IMR-90 (cell line): ENCODE measurements at regions not wholly inside any gene's neighbourhood (a gene's known extent, or its start where the extent isn't known, plus 50 kb on each side); places are given as distances from the start of the nearest gene placed in this dataset.

Experiments used
- ATAC-seq: fragments of 200-7000 bp; cut with Tn5 transposase; 2 replicates; pipeline ENCODE4 v1.9.1; 2020; ENCODE audit warnings: low read depth, mild to moderate bottlenecking, moderate library complexity
- BruUV-seq: library from RNA; stranded (reverse); fragments of 400-500 nt; replicated peaks from 2 replicates; lab custom pipeline; 2021; lab: Mats Ljungman, UMichigan
- CTCF ChIA-PET: fragments of 300-600 bp; formaldehyde crosslinking; extraction: SDS; loops from one replicate; lab custom pipeline; 2021; ENCODE audit warnings: antibody characterized with exemption; lab: Yijun Ruan, JAX
- POLR2A ChIA-PET: fragments of 300-600 bp; sonication (Branson Sonifier 250); formaldehyde crosslinking; loops from one replicate; lab custom pipeline; 2022; ENCODE audit warnings: antibody characterized with exemption; ENCODE audit not compliant: unreplicated experiment; lab: Charles Lee
- DNase-seq: peaks from one replicate; pipeline ENCODE4 v3.0.0; 2013
- H2AFZ ChIP-seq: replicated peaks from 2 replicates; pipeline ENCODE3; 2013; ENCODE audit warnings: low read length, mild to moderate bottlenecking; ENCODE audit not compliant: poor library complexity
- H2AK5ac ChIP-seq: 2 replicates; pipeline ENCODE4 v1.6.1; 2013; ENCODE audit warnings: low read depth, low read length, inconsistent platforms
- H2AK9ac ChIP-seq: replicated peaks from 2 replicates; pipeline ENCODE3; 2013; ENCODE audit warnings: mild to moderate bottlenecking, low read depth, low read length, moderate library complexity; ENCODE audit not compliant: poor library complexity
- H2BK120ac ChIP-seq: 2 replicates; pipeline ENCODE4 v1.6.1; 2013; ENCODE audit warnings: low read depth, low read length, inconsistent platforms
- H2BK15ac ChIP-seq: 3 replicates; pipeline ENCODE4 v1.6.1; 2013; ENCODE audit warnings: low read depth, low read length, inconsistent platforms
- H2BK20ac ChIP-seq: 2 replicates; pipeline ENCODE4 v1.6.1; 2013; ENCODE audit warnings: low read depth, mild to moderate bottlenecking, inconsistent platforms, low read length, moderate library complexity
- H2BK5ac ChIP-seq: 2 replicates; pipeline ENCODE4 v1.6.1; 2013; ENCODE audit warnings: mild to moderate bottlenecking, low read depth, low read length, inconsistent platforms; ENCODE audit not compliant: poor library complexity, severe bottlenecking
- H3K14ac ChIP-seq: replicated peaks from 2 replicates; pipeline ENCODE4 v1.6.1; 2013; ENCODE audit warnings: low read depth, low read length, inconsistent platforms
- H3K18ac ChIP-seq: 2 replicates; pipeline ENCODE4 v1.6.1; 2013; ENCODE audit warnings: low read depth, low read length, control low read depth
- H3K23ac ChIP-seq: 2 replicates; pipeline ENCODE4 v1.6.1; 2013; ENCODE audit warnings: low read depth, low read length, inconsistent platforms
- H3K27ac ChIP-seq: 2 replicates; pipeline ENCODE4 v1.5.1; 2013; ENCODE audit warnings: mild to moderate bottlenecking, control low read depth, low read length; ENCODE audit not compliant: insufficient read depth
- H3K27me3 ChIP-seq: 2 replicates; pipeline ENCODE4 v1.6.1; 2013; ENCODE audit warnings: low read length; ENCODE audit not compliant: control insufficient read depth, insufficient read depth
- H3K36me3 ChIP-seq: 2 replicates; pipeline ENCODE4 v1.6.1; 2013; ENCODE audit warnings: low read length, mixed read lengths; ENCODE audit not compliant: control insufficient read depth, insufficient read depth
- H3K4ac ChIP-seq: 2 replicates; pipeline ENCODE4 v1.6.1; 2013; ENCODE audit warnings: low read depth, low read length, inconsistent platforms
- H3K4me1 ChIP-seq: 2 replicates; pipeline ENCODE4 v1.6.1; 2013; ENCODE audit warnings: low read length, mixed read lengths; ENCODE audit not compliant: control insufficient read depth, insufficient read depth
- H3K4me2 ChIP-seq: 2 replicates; pipeline ENCODE4 v1.6.1; 2013; ENCODE audit warnings: low read depth, mild to moderate bottlenecking, control low read depth, low read length, moderate library complexity
- H3K4me3 ChIP-seq: 2 replicates; pipeline ENCODE4 v1.5.1; 2013; ENCODE audit warnings: low read depth, mild to moderate bottlenecking, control low read depth, low read length, moderate library complexity; ENCODE audit not compliant: insufficient read depth
- H3K56ac ChIP-seq: 2 replicates; pipeline ENCODE4 v1.6.1; 2013; ENCODE audit warnings: low read length, inconsistent platforms; ENCODE audit not compliant: insufficient read depth; ENCODE audit errors: extremely low read depth
- H3K79me1 ChIP-seq, 2 experiments: 2 replicates each; pipeline ENCODE4 v1.6.1; 2013; ENCODE audit warnings: low read length in 2 of 2, inconsistent platforms in 1 of 2, low read depth in 1 of 2
- H3K9ac ChIP-seq: 2 replicates; pipeline ENCODE4 v1.6.1; 2013; ENCODE audit warnings: low read depth, low read length, control low read depth
- H3K9me1 ChIP-seq: 2 replicates; pipeline ENCODE4 v1.6.1; 2013; ENCODE audit warnings: low read length, inconsistent platforms; ENCODE audit not compliant: insufficient read depth
- H3K9me3 ChIP-seq: 2 replicates; pipeline ENCODE4 v1.6.1; 2013; ENCODE audit warnings: low read length; ENCODE audit not compliant: control insufficient read depth, insufficient read depth
- H4K20me1 ChIP-seq: 2 replicates; pipeline ENCODE4 v1.6.1; 2013; ENCODE audit warnings: low read length, inconsistent platforms; ENCODE audit not compliant: insufficient read depth
- H4K5ac ChIP-seq: 2 replicates; pipeline ENCODE4 v1.6.1; 2013; ENCODE audit warnings: mild to moderate bottlenecking, low read depth, low read length, control low read depth
- H4K8ac ChIP-seq, 2 experiments: 2 replicates each; pipeline ENCODE4 v1.6.1; 2013; ENCODE audit warnings: low read depth in 2 of 2, low read length in 2 of 2, control low read depth in 1 of 2, inconsistent platforms in 1 of 2
- H4K91ac ChIP-seq: 2 replicates; pipeline ENCODE4 v1.6.1; 2013; ENCODE audit warnings: low read depth, low read length, inconsistent platforms; ENCODE audit not compliant: insufficient read depth
- BHLHE40 ChIP-seq: fragments of 150-350 bp; IDR thresholded peaks from 2 replicates; pipeline ENCODE4 v1.6.1; 2016; ENCODE audit warnings: mild to moderate bottlenecking, low read depth, low read length
- CEBPB ChIP-seq: IDR thresholded peaks from 2 replicates; pipeline ENCODE4 v1.6.1; 2012; ENCODE audit warnings: low read depth, low read length, improper control_type of control experiment
- CHD1 ChIP-seq: IDR thresholded peaks from 2 replicates; pipeline ENCODE4 v1.6.1; 2012; ENCODE audit warnings: low read depth, low read length, improper control_type of control experiment
- FOS ChIP-seq: fragments of 150-350 bp; IDR thresholded peaks from 2 replicates; pipeline ENCODE4 v1.6.1; 2016; ENCODE audit warnings: low read depth, low read length
- MAFK ChIP-seq: IDR thresholded peaks from 2 replicates; pipeline ENCODE4 v1.6.1; 2012; ENCODE audit warnings: low read depth, low read length, improper control_type of control experiment
- MAZ ChIP-seq: IDR thresholded peaks from 2 replicates; pipeline ENCODE4 v1.6.1; 2012; ENCODE audit warnings: low read depth, mild to moderate bottlenecking, low read length, improper control_type of control experiment, moderate library complexity, borderline replicate concordance
- MXI1 ChIP-seq: IDR thresholded peaks from 2 replicates; pipeline ENCODE4 v1.6.1; 2012; ENCODE audit warnings: low read depth, mild to moderate bottlenecking, low read length, moderate library complexity, borderline replicate concordance
- NFE2L2 ChIP-seq: fragments of 150-350 bp; IDR thresholded peaks from 2 replicates; pipeline ENCODE4 v1.6.1; 2016; ENCODE audit warnings: low read depth, mild to moderate bottlenecking, low read length
- POLR2A ChIP-seq: IDR thresholded peaks from 2 replicates; pipeline ENCODE4 v1.6.1; 2012; ENCODE audit warnings: mild to moderate bottlenecking, low read depth, low read length
- RAD21 ChIP-seq: IDR thresholded peaks from 2 replicates; pipeline ENCODE4 v1.6.1; 2012; ENCODE audit warnings: low read length, improper control_type of control experiment
- RCOR1 ChIP-seq: IDR thresholded peaks from 2 replicates; pipeline ENCODE4 v1.6.1; 2012; ENCODE audit warnings: mild to moderate bottlenecking, low read length, improper control_type of control experiment; ENCODE audit not compliant: insufficient replicate concordance
- RFX5 ChIP-seq: IDR thresholded peaks from 2 replicates; pipeline ENCODE4 v1.8.0; 2012; ENCODE audit warnings: low read depth, mild to moderate bottlenecking, low read length, moderate library complexity
- SMC3 ChIP-seq: fragments of 150-350 bp; IDR thresholded peaks from 2 replicates; pipeline ENCODE4 v1.6.1; 2016; ENCODE audit warnings: low read depth, mild to moderate bottlenecking, antibody characterized with exemption, low read length, moderate library complexity
- USF2 ChIP-seq: fragments of 150-350 bp; IDR thresholded peaks from 2 replicates; pipeline ENCODE4 v1.6.1; 2017; ENCODE audit warnings: mild to moderate bottlenecking, antibody characterized with exemption, low read length, low read depth
- WGBS, 2 experiments: methylation state at CpG; one replicate each; pipeline versions ENCODE4 v1.1.5 to v1.1.7; 2013; ENCODE audit warnings: missing lambda C conversion rate in 2 of 2; ENCODE audit not compliant: insufficient read length in 1 of 2; ENCODE audit errors: extremely low coverage in 2 of 2; 5-methylcytosine and 5-hydroxymethylcytosine counted together
- dilution Hi-C: fragments of 300-500 bp; cut with HindIII; formaldehyde crosslinking; loops from one replicate; pipeline ENCODE4 v1.14.3; 2018; ENCODE audit warnings: low sequenced_read_pairs; ENCODE audit not compliant: unreplicated experiment
- in situ Hi-C: fragments of 300-500 bp; cut with MboI; formaldehyde crosslinking; loops from 3 replicates; pipeline ENCODE4 v1.14.3; 2019; ENCODE audit warnings: low sequenced_read_pairs, inconsistent platforms, mixed read lengths
- intact Hi-C: fragments of 100-400 bp; cut with micrococcal nuclease; formaldehyde crosslinking; loops from 2 replicates; pipeline ENCODE4 v1.10.0; 2022
- TF ChIP-seq, protein P1 (sequence below): conservative IDR thresholded peaks from 2 replicates; pipeline ENCODE4 v1.5.1; 2012; ENCODE audit warnings: mild to moderate bottlenecking, low read depth, low read length, improper control_type of control experiment
- TF ChIP-seq, protein P2 (sequence below): fragments of 150-350 bp; IDR thresholded peaks from 2 replicates; pipeline ENCODE4 v1.6.1; 2016; ENCODE audit warnings: low read depth, mild to moderate bottlenecking, low read length, moderate library complexity, borderline replicate concordance

- H4K5ac ChIP-seq, result no peak overlapping the region
- H3K56ac ChIP-seq, result no peak overlapping the region
- in situ Hi-C loops, result no loop called here
- no peak overlapping the region for H4K8ac ChIP-seq
- no peak overlapping the region for H2BK5ac ChIP-seq
- H3K9ac ChIP-seq, result no peak overlapping the region
- ChIA-PET CTCF (no interaction called here), POLR2A (no interaction called here)
- H3K9me1 ChIP-seq, result no peaks in the 10 kb centered on the region
- H4K20me1 ChIP-seq, result no peaks in the 10 kb centered on the region
- no peaks in the 10 kb centered on the region for H3K36me3 ChIP-seq
- no peaks in the 10 kb centered on the region for H3K4me1 ChIP-seq
- TF ChIP-seq, protein P1, sequence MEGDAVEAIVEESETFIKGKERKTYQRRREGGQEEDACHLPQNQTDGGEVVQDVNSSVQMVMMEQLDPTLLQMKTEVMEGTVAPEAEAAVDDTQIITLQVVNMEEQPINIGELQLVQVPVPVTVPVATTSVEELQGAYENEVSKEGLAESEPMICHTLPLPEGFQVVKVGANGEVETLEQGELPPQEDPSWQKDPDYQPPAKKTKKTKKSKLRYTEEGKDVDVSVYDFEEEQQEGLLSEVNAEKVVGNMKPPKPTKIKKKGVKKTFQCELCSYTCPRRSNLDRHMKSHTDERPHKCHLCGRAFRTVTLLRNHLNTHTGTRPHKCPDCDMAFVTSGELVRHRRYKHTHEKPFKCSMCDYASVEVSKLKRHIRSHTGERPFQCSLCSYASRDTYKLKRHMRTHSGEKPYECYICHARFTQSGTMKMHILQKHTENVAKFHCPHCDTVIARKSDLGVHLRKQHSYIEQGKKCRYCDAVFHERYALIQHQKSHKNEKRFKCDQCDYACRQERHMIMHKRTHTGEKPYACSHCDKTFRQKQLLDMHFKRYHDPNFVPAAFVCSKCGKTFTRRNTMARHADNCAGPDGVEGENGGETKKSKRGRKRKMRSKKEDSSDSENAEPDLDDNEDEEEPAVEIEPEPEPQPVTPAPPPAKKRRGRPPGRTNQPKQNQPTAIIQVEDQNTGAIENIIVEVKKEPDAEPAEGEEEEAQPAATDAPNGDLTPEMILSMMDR, result no peak
- TF ChIP-seq BHLHE40, result no peak
- no peak for TF ChIP-seq RAD21
- TF ChIP-seq NFE2L2, result no peak
- no peak for TF ChIP-seq FOS
- TF ChIP-seq CEBPB, result no peak
- TF ChIP-seq MAZ, result no peak
- TF ChIP-seq RFX5, result no peak
- no peak for TF ChIP-seq SMC3
- no peak for TF ChIP-seq POLR2A
- no peak for TF ChIP-seq RCOR1
- TF ChIP-seq MAFK, result no peak
- no peak for TF ChIP-seq USF2
- TF ChIP-seq, protein P2, sequence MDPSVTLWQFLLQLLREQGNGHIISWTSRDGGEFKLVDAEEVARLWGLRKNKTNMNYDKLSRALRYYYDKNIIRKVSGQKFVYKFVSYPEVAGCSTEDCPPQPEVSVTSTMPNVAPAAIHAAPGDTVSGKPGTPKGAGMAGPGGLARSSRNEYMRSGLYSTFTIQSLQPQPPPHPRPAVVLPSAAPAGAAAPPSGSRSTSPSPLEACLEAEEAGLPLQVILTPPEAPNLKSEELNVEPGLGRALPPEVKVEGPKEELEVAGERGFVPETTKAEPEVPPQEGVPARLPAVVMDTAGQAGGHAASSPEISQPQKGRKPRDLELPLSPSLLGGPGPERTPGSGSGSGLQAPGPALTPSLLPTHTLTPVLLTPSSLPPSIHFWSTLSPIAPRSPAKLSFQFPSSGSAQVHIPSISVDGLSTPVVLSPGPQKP, result no peak
- TF ChIP-seq CHD1, result no peak
- TF ChIP-seq MXI1, result no peak
- no peak overlapping the region for H3K4me2 ChIP-seq
- no peak overlapping the region for H3K18ac ChIP-seq
- no peak overlapping the region for H4K91ac ChIP-seq
- H3K27ac ChIP-seq, result no peak overlapping the region
- no peaks in the 10 kb centered on the region for H3K79me1 ChIP-seq
- DNase-seq, result no peak
- intact Hi-C loops, result no loop called here
- H2AFZ ChIP-seq, result no peak overlapping the region
- no peak overlapping the region for H3K4me3 ChIP-seq
- ATAC-seq, result no peak
- no peak overlapping the region for H2BK120ac ChIP-seq
- no peak overlapping the region for H3K4ac ChIP-seq
- H3K23ac ChIP-seq, result no peak overlapping the region
- no CpG with 5 or more reads among the region's 5 CpGs for WGBS, 2 experiments
- H2BK15ac ChIP-seq, result no peak overlapping the region
- H2AK9ac ChIP-seq, result no peak overlapping the region
- no peak overlapping the region for H2AK5ac ChIP-seq
- BruUV-seq, result no TSS peak
- dilution Hi-C loops, result no loop called here
- no peak overlapping the region for H3K14ac ChIP-seq
- no peaks in the 10 kb centered on the region for H3K27me3 ChIP-seq
- H2BK20ac ChIP-seq, result no peak overlapping the region
- no peaks in the 10 kb centered on the region for H3K9me3 ChIP-seq
Observed at GRCh38 chr6:97563529-97563928, 280.5 kb upstream of the MMS22L start.
